WTC11 (cell line): ENCODE measurements at regions not wholly inside any gene's neighbourhood (a gene's known extent, or its start where the extent isn't known, plus 50 kb on each side); places are given as distances from the start of the nearest gene placed in this dataset.

Experiments
- ELF4 ChIP-seq: sonication (generic); formaldehyde crosslinking; IDR thresholded peaks from 2 replicates; pipeline ENCODE4 v1.8.1; 2022; ENCODE audit warnings: low read depth, mild to moderate bottlenecking, moderate library complexity, missing genetic modification reagents
- FOXK1 ChIP-seq: sonication (generic); formaldehyde crosslinking; IDR thresholded peaks from 2 replicates; pipeline ENCODE4 v1.8.0; 2022; ENCODE audit warnings: mild to moderate bottlenecking, moderate library complexity, missing genetic modification reagents
- KAT7 ChIP-seq: sonication (generic); formaldehyde crosslinking; IDR thresholded peaks from 2 replicates; pipeline ENCODE4 v1.8.1; 2023; ENCODE audit warnings: missing genetic modification reagents, mild to moderate bottlenecking, borderline replicate concordance
- SMAD3 ChIP-seq: sonication (generic); formaldehyde crosslinking; IDR thresholded peaks from 2 replicates; pipeline ENCODE4 v1.8.0; 2022; ENCODE audit warnings: missing genetic modification reagents, mild to moderate bottlenecking, borderline replicate concordance
- ZNF232 ChIP-seq: sonication (generic); formaldehyde crosslinking; IDR thresholded peaks from 2 replicates; pipeline ENCODE4 v1.8.0; 2022; ENCODE audit warnings: mild to moderate bottlenecking, missing genetic modification reagents
- ZNF671 ChIP-seq: fragments of 250-450 bp; sonication (Bioruptor Pico); IDR thresholded peaks from 2 replicates; pipeline ENCODE4 v1.8.0; 2021; ENCODE audit warnings: mild to moderate bottlenecking
- TF ChIP-seq, protein P1 (sequence below): sonication (generic); formaldehyde crosslinking; IDR thresholded peaks from 2 replicates; pipeline ENCODE4 v1.8.1; 2022; ENCODE audit warnings: low read depth, missing genetic modification reagents, borderline replicate concordance
- TF ChIP-seq, protein P2 (sequence below): sonication (generic); formaldehyde crosslinking; IDR thresholded peaks from 2 replicates; pipeline ENCODE4 v1.8.1; 2023; ENCODE audit warnings: mild to moderate bottlenecking, moderate library complexity, missing genetic modification reagents
- TF ChIP-seq, protein P3 (sequence below): fragments of 200-600 bp; IDR thresholded peaks from 2 replicates; pipeline ENCODE4 v1.8.0; 2022; ENCODE audit warnings: antibody characterized with exemption
- TF ChIP-seq, protein P4 (sequence below): sonication (generic); formaldehyde crosslinking; IDR thresholded peaks from 2 replicates; pipeline ENCODE4 v1.8.1; 2023; ENCODE audit warnings: mild to moderate bottlenecking, missing genetic modification reagents, moderate library complexity
- TF ChIP-seq, protein P5 (sequence below): sonication (generic); formaldehyde crosslinking; IDR thresholded peaks from 2 replicates; pipeline ENCODE4 v1.8.0; 2023; ENCODE audit warnings: missing genetic modification reagents, mild to moderate bottlenecking, borderline replicate concordance

DNA sequence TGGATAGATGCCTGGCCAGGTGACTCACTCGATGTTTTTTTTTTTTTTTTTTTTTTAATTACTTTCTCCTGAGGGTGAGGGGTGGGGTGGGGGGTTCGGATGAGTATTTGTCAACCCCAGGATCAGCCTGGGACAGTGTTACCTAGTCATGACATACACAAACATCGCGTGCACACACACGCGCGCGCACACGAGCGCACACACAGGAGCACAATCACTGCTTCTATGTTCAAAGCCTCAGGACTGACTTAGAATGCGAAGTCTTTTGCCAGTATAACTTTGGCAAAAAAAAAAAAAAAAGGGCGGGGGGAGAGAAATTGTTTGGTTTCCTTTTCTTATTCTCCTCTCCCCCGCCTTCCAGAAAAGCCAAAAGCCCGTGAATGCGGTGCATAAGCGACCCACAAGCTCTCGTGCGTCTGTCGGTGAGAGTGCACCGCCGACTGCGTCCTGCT, 115.0 kb upstream of the TEX13C start:
- TF ChIP-seq KAT7 (CRISPR knock-in tag) (no peak), ZNF232 (CRISPR knock-in tag) (no peak), SMAD3 (CRISPR knock-in tag) (no peak), ELF4 (CRISPR knock-in tag) (no peak), FOXK1 (CRISPR knock-in tag) (no peak), ZNF671 (CRISPR knock-in tag) (no peak)
- TF ChIP-seq, protein P1, sequence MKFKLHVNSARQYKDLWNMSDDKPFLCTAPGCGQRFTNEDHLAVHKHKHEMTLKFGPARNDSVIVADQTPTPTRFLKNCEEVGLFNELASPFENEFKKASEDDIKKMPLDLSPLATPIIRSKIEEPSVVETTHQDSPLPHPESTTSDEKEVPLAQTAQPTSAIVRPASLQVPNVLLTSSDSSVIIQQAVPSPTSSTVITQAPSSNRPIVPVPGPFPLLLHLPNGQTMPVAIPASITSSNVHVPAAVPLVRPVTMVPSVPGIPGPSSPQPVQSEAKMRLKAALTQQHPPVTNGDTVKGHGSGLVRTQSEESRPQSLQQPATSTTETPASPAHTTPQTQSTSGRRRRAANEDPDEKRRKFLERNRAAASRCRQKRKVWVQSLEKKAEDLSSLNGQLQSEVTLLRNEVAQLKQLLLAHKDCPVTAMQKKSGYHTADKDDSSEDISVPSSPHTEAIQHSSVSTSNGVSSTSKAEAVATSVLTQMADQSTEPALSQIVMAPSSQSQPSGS, result no peak
- TF ChIP-seq, protein P2, sequence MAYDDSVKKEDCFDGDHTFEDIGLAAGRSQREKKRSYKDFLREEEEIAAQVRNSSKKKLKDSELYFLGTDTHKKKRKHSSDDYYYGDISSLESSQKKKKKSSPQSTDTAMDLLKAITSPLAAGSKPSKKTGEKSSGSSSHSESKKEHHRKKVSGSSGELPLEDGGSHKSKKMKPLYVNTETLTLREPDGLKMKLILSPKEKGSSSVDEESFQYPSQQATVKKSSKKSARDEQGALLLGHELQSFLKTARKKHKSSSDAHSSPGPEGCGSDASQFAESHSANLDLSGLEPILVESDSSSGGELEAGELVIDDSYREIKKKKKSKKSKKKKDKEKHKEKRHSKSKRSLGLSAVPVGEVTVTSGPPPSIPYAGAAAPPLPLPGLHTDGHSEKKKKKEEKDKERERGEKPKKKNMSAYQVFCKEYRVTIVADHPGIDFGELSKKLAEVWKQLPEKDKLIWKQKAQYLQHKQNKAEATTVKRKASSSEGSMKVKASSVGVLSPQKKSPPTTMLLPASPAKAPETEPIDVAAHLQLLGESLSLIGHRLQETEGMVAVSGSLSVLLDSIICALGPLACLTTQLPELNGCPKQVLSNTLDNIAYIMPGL (CRISPR knock-in tag), result no peak
- TF ChIP-seq, protein P3, sequence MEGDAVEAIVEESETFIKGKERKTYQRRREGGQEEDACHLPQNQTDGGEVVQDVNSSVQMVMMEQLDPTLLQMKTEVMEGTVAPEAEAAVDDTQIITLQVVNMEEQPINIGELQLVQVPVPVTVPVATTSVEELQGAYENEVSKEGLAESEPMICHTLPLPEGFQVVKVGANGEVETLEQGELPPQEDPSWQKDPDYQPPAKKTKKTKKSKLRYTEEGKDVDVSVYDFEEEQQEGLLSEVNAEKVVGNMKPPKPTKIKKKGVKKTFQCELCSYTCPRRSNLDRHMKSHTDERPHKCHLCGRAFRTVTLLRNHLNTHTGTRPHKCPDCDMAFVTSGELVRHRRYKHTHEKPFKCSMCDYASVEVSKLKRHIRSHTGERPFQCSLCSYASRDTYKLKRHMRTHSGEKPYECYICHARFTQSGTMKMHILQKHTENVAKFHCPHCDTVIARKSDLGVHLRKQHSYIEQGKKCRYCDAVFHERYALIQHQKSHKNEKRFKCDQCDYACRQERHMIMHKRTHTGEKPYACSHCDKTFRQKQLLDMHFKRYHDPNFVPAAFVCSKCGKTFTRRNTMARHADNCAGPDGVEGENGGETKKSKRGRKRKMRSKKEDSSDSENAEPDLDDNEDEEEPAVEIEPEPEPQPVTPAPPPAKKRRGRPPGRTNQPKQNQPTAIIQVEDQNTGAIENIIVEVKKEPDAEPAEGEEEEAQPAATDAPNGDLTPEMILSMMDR, result no peak
- TF ChIP-seq, protein P4, sequence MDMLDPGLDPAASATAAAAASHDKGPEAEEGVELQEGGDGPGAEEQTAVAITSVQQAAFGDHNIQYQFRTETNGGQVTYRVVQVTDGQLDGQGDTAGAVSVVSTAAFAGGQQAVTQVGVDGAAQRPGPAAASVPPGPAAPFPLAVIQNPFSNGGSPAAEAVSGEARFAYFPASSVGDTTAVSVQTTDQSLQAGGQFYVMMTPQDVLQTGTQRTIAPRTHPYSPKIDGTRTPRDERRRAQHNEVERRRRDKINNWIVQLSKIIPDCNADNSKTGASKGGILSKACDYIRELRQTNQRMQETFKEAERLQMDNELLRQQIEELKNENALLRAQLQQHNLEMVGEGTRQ (CRISPR knock-in tag), result no peak
- TF ChIP-seq, protein P5, sequence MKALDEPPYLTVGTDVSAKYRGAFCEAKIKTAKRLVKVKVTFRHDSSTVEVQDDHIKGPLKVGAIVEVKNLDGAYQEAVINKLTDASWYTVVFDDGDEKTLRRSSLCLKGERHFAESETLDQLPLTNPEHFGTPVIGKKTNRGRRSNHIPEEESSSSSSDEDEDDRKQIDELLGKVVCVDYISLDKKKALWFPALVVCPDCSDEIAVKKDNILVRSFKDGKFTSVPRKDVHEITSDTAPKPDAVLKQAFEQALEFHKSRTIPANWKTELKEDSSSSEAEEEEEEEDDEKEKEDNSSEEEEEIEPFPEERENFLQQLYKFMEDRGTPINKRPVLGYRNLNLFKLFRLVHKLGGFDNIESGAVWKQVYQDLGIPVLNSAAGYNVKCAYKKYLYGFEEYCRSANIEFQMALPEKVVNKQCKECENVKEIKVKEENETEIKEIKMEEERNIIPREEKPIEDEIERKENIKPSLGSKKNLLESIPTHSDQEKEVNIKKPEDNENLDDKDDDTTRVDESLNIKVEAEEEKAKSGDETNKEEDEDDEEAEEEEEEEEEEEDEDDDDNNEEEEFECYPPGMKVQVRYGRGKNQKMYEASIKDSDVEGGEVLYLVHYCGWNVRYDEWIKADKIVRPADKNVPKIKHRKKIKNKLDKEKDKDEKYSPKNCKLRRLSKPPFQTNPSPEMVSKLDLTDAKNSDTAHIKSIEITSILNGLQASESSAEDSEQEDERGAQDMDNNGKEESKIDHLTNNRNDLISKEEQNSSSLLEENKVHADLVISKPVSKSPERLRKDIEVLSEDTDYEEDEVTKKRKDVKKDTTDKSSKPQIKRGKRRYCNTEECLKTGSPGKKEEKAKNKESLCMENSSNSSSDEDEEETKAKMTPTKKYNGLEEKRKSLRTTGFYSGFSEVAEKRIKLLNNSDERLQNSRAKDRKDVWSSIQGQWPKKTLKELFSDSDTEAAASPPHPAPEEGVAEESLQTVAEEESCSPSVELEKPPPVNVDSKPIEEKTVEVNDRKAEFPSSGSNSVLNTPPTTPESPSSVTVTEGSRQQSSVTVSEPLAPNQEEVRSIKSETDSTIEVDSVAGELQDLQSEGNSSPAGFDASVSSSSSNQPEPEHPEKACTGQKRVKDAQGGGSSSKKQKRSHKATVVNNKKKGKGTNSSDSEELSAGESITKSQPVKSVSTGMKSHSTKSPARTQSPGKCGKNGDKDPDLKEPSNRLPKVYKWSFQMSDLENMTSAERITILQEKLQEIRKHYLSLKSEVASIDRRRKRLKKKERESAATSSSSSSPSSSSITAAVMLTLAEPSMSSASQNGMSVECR (CRISPR knock-in tag), result no peak
